HG03460 (cell line): ENCODE measurements at regions not wholly inside any gene's neighbourhood (a gene's known extent, or its start where the extent isn't known, plus 50 kb on each side); places are given as distances from the start of the nearest gene placed in this dataset.
"Not testable (repeated sequence)": the region's sequence is repeated elsewhere in the genome, so short reads cannot be mapped to it uniquely, and the experiment has no call there.

Source experiments
- ATAC-seq: cut with Tn5 transposase; IDR thresholded peaks from one replicate; pipeline ENCODE4 v1.9.1; 2021; ENCODE audit not compliant: unreplicated experiment

- ATAC-seq, result not testable (repeated sequence)
These were observed 52.9 kb upstream of the CSF1 start for GRCh38 chr1:109857702-109858101.

GRCh38 chr1:109855986-109856385, 54.7 kb upstream of the CSF1 start:
- not testable (repeated sequence) for ATAC-seq

GRCh38 chr1:109853972-109854371, 56.7 kb upstream of the CSF1 start:
- not testable (repeated sequence) for ATAC-seq

GRCh38 chr1:109852221-109853015, 58.2 kb upstream of the CSF1 start:
- ATAC-seq, result not testable (repeated sequence)

GRCh38 chr1:109850827-109851226, 59.8 kb upstream of the CSF1 start:
- ATAC-seq, result no peak

GRCh38 chr1:109850194-109850593, 60.5 kb upstream of the CSF1 start:
- ATAC-seq, result no peak

GRCh38 chr1:109849655-109850054, 61.0 kb upstream of the CSF1 start:
- no peak for ATAC-seq

GRCh38 chr1:109847251-109847650, 63.4 kb upstream of the CSF1 start:
- no peak for ATAC-seq

- ATAC-seq, result no peak
These were observed 63.8 kb upstream of the CSF1 start for GRCh38 chr1:109846846-109847245.

- ATAC-seq, result no peak
These were observed 64.5 kb upstream of the CSF1 start for GRCh38 chr1:109846162-109846561.

- no peak for ATAC-seq
These were observed 65.0 kb upstream of the CSF1 start for GRCh38 chr1:109845658-109846057.

GRCh38 chr1:109844609-109845008, 66.0 kb upstream of the CSF1 start:
- no peak for ATAC-seq

GRCh38 chr1:109840011-109840629, 70.5 kb upstream of the CSF1 start:
- ATAC-seq, result no peak

- not testable (repeated sequence) for ATAC-seq
These were observed 71.4 kb upstream of the CSF1 start for GRCh38 chr1:109839276-109839675.

GRCh38 chr1:109838838-109839240, 71.8 kb upstream of the CSF1 start:
- ATAC-seq, result no peak

- no peak for ATAC-seq
These were observed 72.6 kb upstream of the CSF1 start for GRCh38 chr1:109837852-109838570.

- not testable (repeated sequence) for ATAC-seq
These were observed 71.9 kb upstream of the EPS8L3 start for GRCh38 chr1:109835645-109836044.

GRCh38 chr1:109834951-109835350, 71.2 kb upstream of the EPS8L3 start:
- no peak for ATAC-seq

GRCh38 chr1:109832945-109833344, 69.2 kb upstream of the EPS8L3 start:
- ATAC-seq, result no peak

GRCh38 chr1:109828756-109829505, 65.2 kb upstream of the EPS8L3 start:
- no peak for ATAC-seq

GRCh38 chr1:109827986-109828385, 64.3 kb upstream of the EPS8L3 start:
- ATAC-seq, result no peak
